Neuronal stem cell (in vitro differentiated cells): ENCODE measurements at regions not wholly inside any gene's neighbourhood (a gene's known extent, or its start where the extent isn't known, plus 50 kb on each side); places are given as distances from the start of the nearest gene placed in this dataset.

ENCODE experiments used
- DNase-seq: peaks from one replicate; pipeline ENCODE4 v3.0.0-alpha.2; 2013; ENCODE audit warnings: low spot score
- H2AFZ ChIP-seq: one replicate; pipeline ENCODE4 v1.6.1; 2013; ENCODE audit warnings: mild to moderate bottlenecking, low read length, inconsistent platforms
- H2AK5ac ChIP-seq: 2 replicates; pipeline ENCODE4 v1.6.1; 2013; ENCODE audit warnings: low read depth, mild to moderate bottlenecking, inconsistent platforms, low read length, moderate library complexity, mixed read lengths
- H2BK120ac ChIP-seq: 2 replicates; pipeline ENCODE4 v1.6.1; 2013; ENCODE audit warnings: low read depth, mild to moderate bottlenecking, inconsistent platforms, low read length, moderate library complexity, mixed read lengths
- H2BK12ac ChIP-seq: one replicate; pipeline ENCODE4 v1.6.1; 2013; ENCODE audit warnings: low read length, inconsistent platforms
- H2BK15ac ChIP-seq: 2 replicates; pipeline ENCODE4 v1.6.1; 2013; ENCODE audit warnings: mild to moderate bottlenecking, low read length, inconsistent platforms, mixed read lengths
- H2BK5ac ChIP-seq: one replicate; pipeline ENCODE4 v1.6.1; 2013; ENCODE audit warnings: inconsistent platforms, mild to moderate bottlenecking, low read length, moderate library complexity
- H3K14ac ChIP-seq: one replicate; pipeline ENCODE4 v1.6.1; 2013; ENCODE audit warnings: low read length, inconsistent platforms
- H3K18ac ChIP-seq: 2 replicates; pipeline ENCODE4 v1.6.1; 2013; ENCODE audit warnings: low read length, inconsistent platforms
- H3K23ac ChIP-seq: 2 replicates; pipeline ENCODE4 v1.6.1; 2013; ENCODE audit warnings: low read depth, mild to moderate bottlenecking, mixed read lengths, low read length, inconsistent platforms; ENCODE audit not compliant: poor library complexity
- H3K27ac ChIP-seq: replicated peaks from 3 replicates; pipeline ENCODE4 v1.5.1; 2013; ENCODE audit warnings: low read length, inconsistent platforms
- H3K27me3 ChIP-seq, 3 experiments: 2 replicates each; pipeline ENCODE4 v1.6.1; 2013; ENCODE audit warnings: low read length in 3 of 3, mild to moderate bottlenecking in 2 of 3, inconsistent platforms in 1 of 3, low read depth in 1 of 3, mixed read lengths in 1 of 3, moderate library complexity in 1 of 3; ENCODE audit not compliant: control insufficient read depth in 3 of 3, insufficient read depth in 3 of 3
- H3K36me3 ChIP-seq, 2 donors: replicated peaks in 1 of 2; 2 replicates each; pipeline ENCODE4 v1.6.1; 2013; ENCODE audit warnings: low read length in 2 of 2; ENCODE audit not compliant: control insufficient read depth in 2 of 2, insufficient read depth in 2 of 2
- H3K4ac ChIP-seq: 2 replicates; pipeline ENCODE4 v1.6.1; 2013; ENCODE audit warnings: inconsistent platforms, mild to moderate bottlenecking, low read length, moderate library complexity
- H3K4me1 ChIP-seq, 2 donors: 1 replicate in 1 of 2; 2 replicates in 1 of 2; pipeline ENCODE4 v1.6.1; 2013; ENCODE audit warnings: low read length in 2 of 2, low read depth in 1 of 2; ENCODE audit not compliant: control insufficient read depth in 2 of 2, insufficient read depth in 1 of 2
- H3K4me2 ChIP-seq: one replicate; pipeline ENCODE4 v1.6.1; 2013; ENCODE audit warnings: mild to moderate bottlenecking, low read length, inconsistent platforms; ENCODE audit not compliant: insufficient read depth, poor library complexity, severe bottlenecking
- H3K4me3 ChIP-seq, 2 donors: 2 replicates each; pipeline ENCODE4 v1.5.1; 2013; ENCODE audit warnings: low read length in 2 of 2, mild to moderate bottlenecking in 2 of 2, inconsistent platforms in 1 of 2, moderate library complexity in 1 of 2
- H3K79me1 ChIP-seq: one replicate; pipeline ENCODE4 v1.6.1; 2013; ENCODE audit warnings: low read depth, mild to moderate bottlenecking, inconsistent platforms, low read length, moderate library complexity
- H3K9ac ChIP-seq: one replicate; pipeline ENCODE4 v1.6.1; 2013; ENCODE audit warnings: mild to moderate bottlenecking, low read depth, low read length, inconsistent platforms; ENCODE audit not compliant: poor library complexity
- H3K9me3 ChIP-seq, 2 donors: replicated peaks in 1 of 2; 2 replicates each; pipeline versions ENCODE3 to v1.6.1; 2013; ENCODE audit warnings: low read length in 2 of 2, mild to moderate bottlenecking in 2 of 2, inconsistent platforms in 1 of 2, low read depth in 1 of 2, mixed read lengths in 1 of 2, moderate library complexity in 1 of 2; ENCODE audit not compliant: control insufficient read depth in 2 of 2, insufficient read depth in 1 of 2
- H4K8ac ChIP-seq: one replicate; pipeline ENCODE4 v1.6.1; 2013; ENCODE audit warnings: low read depth, mild to moderate bottlenecking, inconsistent platforms, low read length, moderate library complexity
- H4K91ac ChIP-seq: one replicate; pipeline ENCODE4 v1.6.1; 2013; ENCODE audit warnings: low read length, low read depth, mild to moderate bottlenecking, inconsistent platforms; ENCODE audit not compliant: poor library complexity
- WGBS, 2 donors: extraction: QIAGEN DNeasy Blood & Tissue Kit; methylation state at CpG; one replicate each; pipeline ENCODE4 v1.1.7; 2013; ENCODE audit warnings: missing lambda C conversion rate in 2 of 2, mixed read lengths in 1 of 2; ENCODE audit not compliant: insufficient read length in 2 of 2, insufficient replicate concordance in 1 of 2; ENCODE audit errors: extremely low coverage in 2 of 2; 5-methylcytosine and 5-hydroxymethylcytosine counted together

DNA sequence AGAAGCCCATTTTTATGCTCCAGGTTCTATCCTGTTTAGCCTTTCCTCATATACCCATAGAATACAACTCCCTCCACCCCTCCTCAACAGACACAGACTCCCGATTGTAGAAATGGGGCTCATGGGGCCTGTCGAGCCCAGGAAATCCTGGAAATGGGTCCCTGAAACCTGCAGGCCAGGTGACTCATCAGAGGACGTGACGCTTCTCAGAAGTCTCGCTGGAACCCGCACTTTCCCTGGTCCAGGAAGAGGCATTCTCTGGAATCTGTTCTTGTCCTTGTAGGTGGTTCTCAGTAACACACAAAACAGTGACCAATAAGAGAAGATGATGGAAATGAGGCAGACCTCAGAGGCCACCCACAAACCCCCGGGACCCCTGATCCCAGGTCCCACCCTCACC lies 244.8 kb upstream of the PPP2R2D start:
- H3K4me1 ChIP-seq: peaks cover 5 to 16% of the 10 kb centered on the region in 2 donors
- no peak overlapping the region for H3K4ac ChIP-seq
- H2BK12ac ChIP-seq: peak overlapping the region; percentile 10
- H3K18ac ChIP-seq: peak overlapping the region; percentile 0
- H3K27me3 ChIP-seq: peaks cover 0 to 6% (median 0%) of the 10 kb centered on the region in 3 experiments
- H3K23ac ChIP-seq: no peak overlapping the region
- no peak overlapping the region for H3K4me2 ChIP-seq
- no peak overlapping the region for H4K8ac ChIP-seq
- H3K27ac ChIP-seq: no peak overlapping the region
- H2BK15ac ChIP-seq: no peak overlapping the region
- H2BK5ac ChIP-seq: no peak overlapping the region
- H2BK120ac ChIP-seq: no peak overlapping the region
- no peaks in the 10 kb centered on the region for H3K36me3 ChIP-seq
- no peak overlapping the region for H3K4me3 ChIP-seq
- H3K9me3 ChIP-seq: peaks cover 0 to 8% of the 10 kb centered on the region in 2 donors
- no peak for DNase-seq
- H4K91ac ChIP-seq: peak overlapping the region; percentile 68
- H3K14ac ChIP-seq: no peak overlapping the region
- H2AFZ ChIP-seq: no peak overlapping the region
- no peaks in the 10 kb centered on the region for H3K79me1 ChIP-seq
- H2AK5ac ChIP-seq: peak overlapping the region; percentile 82
- no peak overlapping the region for H3K9ac ChIP-seq
- WGBS, 2 donors: no CpG with 5 or more reads among the region's 7 CpGs

GRCh38 chr10:131656431-131656841 lies 244.4 kb upstream of the PPP2R2D start:
- H3K4me1 ChIP-seq: peaks cover 4 to 15% of the 10 kb centered on the region in 2 donors
- H3K36me3 ChIP-seq: no peaks in the 10 kb centered on the region
- H2AFZ ChIP-seq: no peak overlapping the region
- no peak overlapping the region for H3K4me3 ChIP-seq
- no peak overlapping the region for H2BK120ac ChIP-seq
- peak overlapping the region; percentile 82 for H2AK5ac ChIP-seq
- peak overlapping the region; percentile 68 for H4K91ac ChIP-seq
- H3K9ac ChIP-seq: no peak overlapping the region
- H3K9me3 ChIP-seq: peaks cover 0 to 8% of the 10 kb centered on the region in 2 donors
- DNase-seq: no peak
- H2BK15ac ChIP-seq: no peak overlapping the region
- peaks cover 0 to 6% (median 0%) of the 10 kb centered on the region in 3 experiments for H3K27me3 ChIP-seq
- no CpG with 5 or more reads among the region's 9 CpGs for WGBS, 2 donors
- no peak overlapping the region for H3K14ac ChIP-seq
- H3K79me1 ChIP-seq: no peaks in the 10 kb centered on the region
- no peak overlapping the region for H2BK5ac ChIP-seq
- no peak overlapping the region for H4K8ac ChIP-seq
- peak overlapping the region; percentile 10 for H2BK12ac ChIP-seq
- H3K27ac ChIP-seq: no peak overlapping the region
- peak overlapping the region; percentile 0 for H3K18ac ChIP-seq
- H3K4ac ChIP-seq: no peak overlapping the region
- no peak overlapping the region for H3K23ac ChIP-seq
- H3K4me2 ChIP-seq: no peak overlapping the region

DNA sequence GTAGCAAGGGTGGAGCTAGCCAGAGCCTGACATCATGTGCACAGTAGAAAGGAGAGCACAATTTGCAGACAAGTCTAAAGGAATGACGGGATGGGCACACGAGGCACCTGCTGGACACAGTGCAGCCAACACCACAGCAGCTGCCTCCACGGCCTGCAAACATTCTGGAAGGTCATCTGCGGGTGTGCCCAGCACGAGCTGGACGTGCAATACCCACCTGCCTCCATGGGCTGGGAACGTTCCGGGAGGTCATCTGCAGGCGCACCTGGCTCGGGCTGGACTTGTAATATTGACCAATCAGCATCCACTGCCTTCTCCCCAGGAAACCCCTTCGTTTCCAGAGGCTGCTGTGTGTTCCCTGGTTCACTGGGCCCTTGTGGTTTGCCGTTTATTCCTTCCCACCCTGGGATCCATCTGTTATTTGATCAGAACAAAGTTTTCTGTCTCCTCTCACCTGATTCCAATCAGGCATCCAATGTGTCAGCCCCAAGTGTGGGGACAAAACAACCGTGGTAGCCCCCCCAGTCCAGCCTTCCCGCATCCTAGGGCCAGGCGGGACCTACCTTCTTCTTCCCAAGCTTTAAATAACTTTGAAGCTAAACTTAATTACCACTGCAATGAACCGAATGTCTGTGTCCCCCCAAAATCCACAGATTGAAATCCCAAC lies 243.4 kb upstream of the PPP2R2D start:
- Histone ChIP-seq H2AK5ac (peak overlapping the region; percentile 44), H4K8ac (no peak overlapping the region), H3K4me2 (no peak overlapping the region), H3K23ac (no peak overlapping the region), H2AFZ (no peak overlapping the region), H2BK12ac (no peak overlapping the region), H3K9ac (no peak overlapping the region), H3K18ac (no peak overlapping the region), H3K14ac (peak overlapping the region; percentile 64), H3K36me3 (no peaks in the 10 kb centered on the region), H2BK120ac (no peak overlapping the region), H3K4me1 (peaks cover 0 to 9% of the 10 kb centered on the region in 2 donors), H3K79me1 (no peaks in the 10 kb centered on the region), H3K4ac (no peak overlapping the region), H2BK15ac (peak overlapping the region; percentile 34), H3K4me3 (no peak overlapping the region), H3K27me3 (peaks cover 0 to 2% (median 0%) of the 10 kb centered on the region in 3 experiments), H3K9me3 (peaks cover 0 to 8% of the 10 kb centered on the region in 2 donors), H4K91ac (peak overlapping the region; percentile 27), H3K27ac (no peak overlapping the region), H2BK5ac (no peak overlapping the region)
- no peak for DNase-seq
- no CpG with 5 or more reads among the region's 16 CpGs for WGBS, 2 donors

GRCh38 chr10:131657985-131658330 lies 242.8 kb upstream of the PPP2R2D start:
- Histone ChIP-seq H3K27me3 (no peaks in the 10 kb centered on the region), H4K91ac (peak overlapping the region; percentile 27), H3K4me1 (peaks cover 0 to 14% of the 10 kb centered on the region in 2 donors), H3K36me3 (no peaks in the 10 kb centered on the region), H3K14ac (no peak overlapping the region), H3K79me1 (no peaks in the 10 kb centered on the region), H3K4ac (no peak overlapping the region), H2BK5ac (no peak overlapping the region), H2BK12ac (no peak overlapping the region), H2BK120ac (no peak overlapping the region), H3K4me2 (no peak overlapping the region), H2AK5ac (no peak overlapping the region), H4K8ac (no peak overlapping the region), H3K4me3 (no peak overlapping the region), H3K18ac (peak overlapping the region; percentile 28), H3K9ac (no peak overlapping the region), H2AFZ (no peak overlapping the region), H3K27ac (no peak overlapping the region), H3K23ac (no peak overlapping the region), H3K9me3 (peaks cover 0 to 8% of the 10 kb centered on the region in 2 donors), H2BK15ac (no peak overlapping the region)
- DNase-seq: no peak
- no CpG with 5 or more reads among the region's 9 CpGs for WGBS, 2 donors
